Upper lobe of left lung (tissue), 6 donors: ENCODE measurements at regions not wholly inside any gene's neighbourhood (a gene's known extent, or its start where the extent isn't known, plus 50 kb on each side); places are given as distances from the start of the nearest gene placed in this dataset.
A peak's percentile ranks its signal among the peaks of the same experiment; 100 is the strongest.

Experiments used
- ATAC-seq, 2 donors: fragments of 200-7000 bp; cut with Tn5 transposase; one replicate each; pipeline ENCODE4 v1.9.1; 2022; ENCODE audit warnings: mild to moderate bottlenecking in 2 of 2, moderate library complexity in 2 of 2; ENCODE audit not compliant: low FRiP score in 2 of 2
- DNase-seq, 2 donors: peaks; one replicate each; pipeline ENCODE4 v3.0.0-alpha.2; 2019 to 2020
- H3K27ac ChIP-seq, 4 donors: fragments of 200-600 bp; sonication (generic); one replicate each; pipeline ENCODE4 v1.5.1; 2016 to 2019
- H3K27me3 ChIP-seq, 4 donors: fragments of 200-600 bp; sonication (generic); one replicate each; pipeline ENCODE4 v1.5.1; 2017 to 2019
- H3K36me3 ChIP-seq, 4 donors: fragments of 200-600 bp; sonication (generic); one replicate each; pipeline ENCODE4 v1.5.1; 2016 to 2019
- H3K4me1 ChIP-seq, 4 donors: fragments of 200-600 bp; sonication (generic); one replicate each; pipeline ENCODE4 v1.5.1; 2018 to 2019
- H3K4me3 ChIP-seq, 4 donors: fragments of 200-600 bp; sonication (generic); one replicate each; pipeline ENCODE4 v1.5.1; 2017 to 2019; ENCODE audit warnings: mild to moderate bottlenecking in 2 of 4, moderate library complexity in 1 of 4
- H3K9me3 ChIP-seq, 4 donors: fragments of 200-600 bp; sonication (generic); one replicate each; pipeline ENCODE4 v1.5.1; 2018 to 2019
- CTCF ChIP-seq, 6 experiments: fragments of 450-650 bp in 4 of 6; fragments of 200-600 bp in 2 of 6; sonication (generic) in 2 of 6; IDR thresholded peaks; one replicate each; pipeline ENCODE4 v1.5.1; 2016 to 2019; ENCODE audit warnings: antibody characterized with exemption in 6 of 6
- EP300 ChIP-seq, 4 donors: sonication (generic); formaldehyde crosslinking; IDR thresholded peaks; one replicate each; pipeline ENCODE4 v1.5.1; 2017; ENCODE audit warnings: antibody characterized with exemption in 4 of 4, control low read depth in 2 of 4
- POLR2A ChIP-seq, 4 donors: fragments of 450-650 bp; IDR thresholded peaks; one replicate each; pipeline ENCODE4 v1.5.1; 2016 to 2017; ENCODE audit warnings: antibody characterized with exemption in 4 of 4, mild to moderate bottlenecking in 2 of 4
- POLR2AphosphoS5 ChIP-seq, 2 donors: sonication (generic); formaldehyde crosslinking; IDR thresholded peaks; one replicate each; pipeline ENCODE4 v1.5.1; 2017; ENCODE audit warnings: antibody characterized with exemption in 2 of 2
- WGBS, 2 donors: methylation state at CpG; one replicate each; pipeline ENCODE4 v1.1.5; 2017 to 2018; 5-methylcytosine and 5-hydroxymethylcytosine counted together
- donor health status: DM: no; HTN: no; CAD: no; lungs with moderate emphysema.
- donor health status: DM: no; HTN: yes; CAD: no; lungs with severe emphysema.

- 52 to 67% methylated on average over 1 of the region's 1 CpG for WGBS, 2 donors
- DNase-seq (no peak), ATAC-seq (no peak)
- Histone ChIP-seq H3K4me3 (no peak overlapping the region), H3K4me1 (peaks cover 29 to 46% (median 30%) of the 10 kb centered on the region in 4 donors), H3K36me3 (no peaks in the 10 kb centered on the region), H3K27ac (peak overlapping the region in 3 of 4 donors; percentile 35 to 68 (median 50)), H3K9me3 (no peaks in the 10 kb centered on the region), H3K27me3 (no peaks in the 10 kb centered on the region)
- TF ChIP-seq CTCF (IDR thresholded peaks at IDR 0.05), result no peak
- no peak for TF ChIP-seq POLR2AphosphoS5 (IDR thresholded peaks at IDR 0.05)
- TF ChIP-seq POLR2A (IDR thresholded peaks at IDR 0.05), result no peak
- TF ChIP-seq EP300 (IDR thresholded peaks at IDR 0.05), result no peak
Observed at GRCh38 chr6:134725590-134725989, 224.3 kb downstream of the ALDH8A1 start.

GRCh38 chr6:134724771-134725340 is 225.0 kb downstream of the ALDH8A1 start:
- Histone ChIP-seq H3K27ac (peak overlapping the region in 2 of 4 donors; percentile 50 to 68), H3K4me3 (no peak overlapping the region), H3K36me3 (no peaks in the 10 kb centered on the region), H3K9me3 (no peaks in the 10 kb centered on the region), H3K27me3 (no peaks in the 10 kb centered on the region), H3K4me1 (peaks cover 36 to 53% (median 37%) of the 10 kb centered on the region in 4 donors)
- TF ChIP-seq POLR2AphosphoS5 (IDR thresholded peaks at IDR 0.05) (peak; percentile 61 to 83), EP300 (IDR thresholded peaks at IDR 0.05) (peak in 1 of 4 donors; percentile 87), POLR2A (IDR thresholded peaks at IDR 0.05) (no peak)
- ATAC-seq (peak; percentile 63 to 64), DNase-seq (no peak)
- 21 to 33% methylated on average over 8 of the region's 8 CpGs for WGBS, 2 donors

GRCh38 chr6:134723081-134723871 is 226.6 kb downstream of the ALDH8A1 start:
- Histone ChIP-seq H3K36me3 (no peaks in the 10 kb centered on the region), H3K9me3 (no peaks in the 10 kb centered on the region), H3K4me1 (peaks cover 47 to 69% (median 53%) of the 10 kb centered on the region in 4 donors), H3K27me3 (no peaks in the 10 kb centered on the region), H3K27ac (peak overlapping the region in 3 of 4 donors; percentile 23 to 82 (median 39)), H3K4me3 (no peak overlapping the region)
- no peak for DNase-seq
- ATAC-seq, result no peak
- WGBS, 2 donors, result 65 to 80% methylated on average over 3 of the region's 3 CpGs
- TF ChIP-seq EP300 (IDR thresholded peaks at IDR 0.05) (no peak), CTCF (IDR thresholded peaks at IDR 0.05) (no peak), POLR2A (IDR thresholded peaks at IDR 0.05) (no peak), POLR2AphosphoS5 (IDR thresholded peaks at IDR 0.05) (no peak)

GRCh38 chr6:134722200-134722870 is 227.6 kb downstream of the ALDH8A1 start:
- no peaks in the 10 kb centered on the region for H3K27me3 ChIP-seq
- H3K4me3 ChIP-seq, result no peak overlapping the region
- DNase-seq, result no peak
- no peaks in the 10 kb centered on the region for H3K9me3 ChIP-seq
- WGBS, 2 donors, result 55 to 70% methylated on average over 5 of the region's 5 CpGs
- TF ChIP-seq CTCF (IDR thresholded peaks at IDR 0.05) (no peak), POLR2A (IDR thresholded peaks at IDR 0.05) (no peak), POLR2AphosphoS5 (IDR thresholded peaks at IDR 0.05) (no peak), EP300 (IDR thresholded peaks at IDR 0.05) (no peak)
- no peak for ATAC-seq
- H3K4me1 ChIP-seq, result peaks cover 47 to 69% (median 57%) of the 10 kb centered on the region in 4 donors
- H3K27ac ChIP-seq, result peak overlapping the region in 3 of 4 donors; percentile 20 to 82 (median 39)
- H3K36me3 ChIP-seq, result no peaks in the 10 kb centered on the region

GRCh38 chr6:134721060-134721405 is 228.9 kb downstream of the ALDH8A1 start:
- Histone ChIP-seq H3K27me3 (no peaks in the 10 kb centered on the region), H3K36me3 (no peaks in the 10 kb centered on the region), H3K9me3 (no peaks in the 10 kb centered on the region), H3K27ac (peak overlapping the region; percentile 37 to 82 (median 58)), H3K4me3 (no peak overlapping the region), H3K4me1 (peaks cover 47 to 69% (median 57%) of the 10 kb centered on the region in 4 donors)
- no peak for DNase-seq
- TF ChIP-seq EP300 (IDR thresholded peaks at IDR 0.05) (no peak), POLR2A (IDR thresholded peaks at IDR 0.05) (no peak), POLR2AphosphoS5 (IDR thresholded peaks at IDR 0.05) (no peak), CTCF (IDR thresholded peaks at IDR 0.05) (no peak)
- no peak for ATAC-seq
- 55 to 60% methylated on average over 2 of the region's 2 CpGs for WGBS, 2 donors
